Renal cortical epithelial cell (primary cell): ENCODE measurements at regions not wholly inside any gene's neighbourhood (a gene's known extent, or its start where the extent isn't known, plus 50 kb on each side); places are given as distances from the start of the nearest gene placed in this dataset.
A peak's percentile ranks its signal among the peaks of the same experiment; 100 is the strongest.
"Not testable (repeated sequence)": the region's sequence is repeated elsewhere in the genome, so short reads cannot be mapped to it uniquely, and the experiment has no call there.

Source experiments
- DNase-seq: peaks from one replicate; pipeline ENCODE4 v3.0.0-alpha.2; 2011; ENCODE audit warnings: low read depth

- DNase-seq, result no peak
These were observed 865.1 kb upstream of the ACVR2A start for GRCh38 chr2:146979746-146980145.

- DNase-seq, result no peak
These were observed 866.0 kb upstream of the ACVR2A start for GRCh38 chr2:146978577-146979555.

- DNase-seq, result not testable (repeated sequence)
These were observed 873.8 kb upstream of the ACVR2A start for GRCh38 chr2:146970981-146971380.

GRCh38 chr2:146969703-146970102 lies 875.1 kb upstream of the ACVR2A start:
- not testable (repeated sequence) for DNase-seq

GRCh38 chr2:146964494-146964893 lies 880.3 kb upstream of the ACVR2A start:
- DNase-seq, result no peak

- DNase-seq, result no peak
These were observed 890.3 kb upstream of the ACVR2A start for GRCh38 chr2:146954544-146954943.

GRCh38 chr2:146952696-146953095 lies 892.1 kb upstream of the ACVR2A start:
- DNase-seq, result peak; percentile 81

- no peak for DNase-seq
These were observed 893.9 kb upstream of the ACVR2A start for GRCh38 chr2:146950911-146951310.

- peak; percentile 27 for DNase-seq
These were observed 894.5 kb upstream of the ACVR2A start for GRCh38 chr2:146950361-146950760.

- no peak for DNase-seq
These were observed 895.4 kb upstream of the ACVR2A start for GRCh38 chr2:146949400-146949799.

GRCh38 chr2:146944601-146945000 lies 900.2 kb upstream of the ACVR2A start:
- no peak for DNase-seq

GRCh38 chr2:146939991-146940685 lies 904.7 kb upstream of the ACVR2A start:
- peak; percentile 8 for DNase-seq

- peak; percentile 31 for DNase-seq
These were observed 909.9 kb upstream of the ACVR2A start for GRCh38 chr2:146934921-146935320.

- no peak for DNase-seq
These were observed 913.7 kb upstream of the ACVR2A start for GRCh38 chr2:146931109-146931508.

- DNase-seq, result peak; percentile 72
These were observed 917.6 kb upstream of the ACVR2A start for GRCh38 chr2:146927080-146927711.

GRCh38 chr2:146918280-146918679 lies 926.5 kb upstream of the ACVR2A start:
- DNase-seq, result no peak

- no peak for DNase-seq
These were observed 927.3 kb upstream of the ACVR2A start for GRCh38 chr2:146917431-146918042.

GRCh38 chr2:146916914-146917313 lies 927.9 kb upstream of the ACVR2A start:
- DNase-seq, result peak; percentile 31

- DNase-seq, result no peak
These were observed 931.4 kb upstream of the ACVR2A start for GRCh38 chr2:146913476-146913875.

GRCh38 chr2:146912536-146912935 lies 932.3 kb upstream of the ACVR2A start:
- DNase-seq, result peak; percentile 6

GRCh38 chr2:146908776-146909175 lies 936.1 kb upstream of the ACVR2A start:
- DNase-seq, result no peak

GRCh38 chr2:146898083-146898482 lies 946.7 kb upstream of the ACVR2A start:
- no peak for DNase-seq
